Panc1 (cell line): ENCODE measurements at regions not wholly inside any gene's neighbourhood (a gene's known extent, or its start where the extent isn't known, plus 50 kb on each side); places are given as distances from the start of the nearest gene placed in this dataset.

Experiments
- ATAC-seq: fragments of 200-7000 bp; cut with Tn5 transposase; 2 replicates; pipeline ENCODE4 v1.9.1; 2020; ENCODE audit warnings: mild to moderate bottlenecking, moderate library complexity
- BruUV-seq: library from RNA; stranded (reverse); fragments of 400-500 nt; replicated peaks from 2 replicates; lab custom pipeline; 2021; lab: Mats Ljungman, UMichigan
- CTCF ChIA-PET: fragments of 300-600 bp; sonication (Branson Sonifier 250); formaldehyde crosslinking; loops from one replicate; lab custom pipeline; 2022; ENCODE audit warnings: antibody characterized with exemption; lab: Charles Lee
- POLR2A ChIA-PET: fragments of 300-600 bp; sonication (Branson Sonifier 250); formaldehyde crosslinking; loops from one replicate; lab custom pipeline; 2022; ENCODE audit warnings: antibody characterized with exemption; lab: Charles Lee
- DNase-seq: peaks from one replicate; pipeline ENCODE4 v3.0.0-alpha.2; 2010; ENCODE audit warnings: low read depth, low spot score
- H3K27ac ChIP-seq: 2 replicates; pipeline ENCODE4 v1.5.1; 2011; ENCODE audit warnings: mild to moderate bottlenecking, low read length, inconsistent platforms
- H3K27me3 ChIP-seq: fragments of 200-500 bp; sonication (Bioruptor generic); 2 replicates; pipeline ENCODE4 v1.6.0; 2014; ENCODE audit warnings: low read length, inconsistent platforms; ENCODE audit not compliant: control insufficient read depth, insufficient read depth
- H3K36me3 ChIP-seq: fragments of 200-500 bp; sonication (Bioruptor generic); 2 replicates; pipeline ENCODE4 v1.5.1; 2014; ENCODE audit warnings: inconsistent platforms, mild to moderate bottlenecking, low read length, moderate library complexity; ENCODE audit not compliant: control insufficient read depth, insufficient read depth
- H3K4me1 ChIP-seq: 2 replicates; pipeline ENCODE4 v1.5.1; 2011; ENCODE audit warnings: inconsistent platforms, mild to moderate bottlenecking, low read length, moderate library complexity; ENCODE audit not compliant: control insufficient read depth, insufficient read depth
- H3K4me3 ChIP-seq, 2 experiments: 2 replicates each; pipeline ENCODE4 v1.5.1; 2011 to 2012; ENCODE audit warnings: low read depth in 2 of 2, low read length in 2 of 2, mild to moderate bottlenecking in 2 of 2, inconsistent platforms in 1 of 2, moderate library complexity in 1 of 2
- H3K9me3 ChIP-seq: fragments of 200-500 bp; sonication (Bioruptor generic); 2 replicates; pipeline ENCODE4 v1.5.1; 2014; ENCODE audit warnings: low read depth, mild to moderate bottlenecking, inconsistent platforms, low read length, moderate library complexity; ENCODE audit not compliant: control insufficient read depth, insufficient read depth
- CTCF ChIP-seq: fragments of 450-650 bp; IDR thresholded peaks from 2 replicates; pipeline ENCODE4 v1.5.1; 2017; ENCODE audit warnings: mild to moderate bottlenecking
- POLR2AphosphoS5 ChIP-seq: IDR thresholded peaks from 2 replicates; pipeline ENCODE4 v1.6.1; 2012; ENCODE audit warnings: mild to moderate bottlenecking, low read depth, low read length, moderate library complexity
- REST ChIP-seq, 2 experiments: IDR thresholded peaks; 2 replicates each; pipeline ENCODE4 v1.6.1; 2011 to 2012; ENCODE audit warnings: low read depth in 2 of 2, control low read depth in 1 of 2, low read length in 1 of 2, mild to moderate bottlenecking in 1 of 2, moderate library complexity in 1 of 2; ENCODE audit not compliant: insufficient read depth in 1 of 2
- SIN3A ChIP-seq: IDR thresholded peaks from 2 replicates; pipeline ENCODE4 v1.6.1; 2012; ENCODE audit warnings: low read depth, mild to moderate bottlenecking, low read length, moderate library complexity, borderline replicate concordance; ENCODE audit not compliant: insufficient read depth
- TCF7L2 ChIP-seq: IDR thresholded peaks from 2 replicates; pipeline ENCODE4 v1.6.1; 2011; ENCODE audit warnings: mild to moderate bottlenecking, low read depth, low read length, inconsistent platforms
- in situ Hi-C: cut with HindIII; loops from 2 replicates; pipeline ENCODE4 v1.10.0; 2016; ENCODE audit warnings: low sequenced_read_pairs, low pct_unique_long_range_greater_than_20kb
- intact Hi-C: fragments of 100-400 bp; cut with micrococcal nuclease; formaldehyde crosslinking; loops from one replicate; pipeline ENCODE4 v1.10.0; 2022; ENCODE audit not compliant: unreplicated experiment

GRCh38 chrX:40849906-40850823, 114.8 kb upstream of the MED14 start:
- H3K27me3 ChIP-seq = no peaks in the 10 kb centered on the region
- H3K4me3 ChIP-seq = no peak overlapping the region
- BruUV-seq = no TSS peak
- no peaks in the 10 kb centered on the region for H3K4me1 ChIP-seq
- no peak for TF ChIP-seq CTCF
- no peak for TF ChIP-seq TCF7L2
- no peak for TF ChIP-seq SIN3A
- no peak for TF ChIP-seq REST (IDR thresholded peaks at IDR 0.05; ENCODE audit: insufficient read depth in 1 of 2, low read depth in 2 of 2, low read length in 1 of 2)
- no peak for TF ChIP-seq POLR2AphosphoS5
- in situ Hi-C loops (no loop called here), intact Hi-C loops (no loop called here)
- no peak for ATAC-seq
- ChIA-PET CTCF (no interaction called here), POLR2A (no interaction called here)
- no peaks in the 10 kb centered on the region for H3K36me3 ChIP-seq
- H3K27ac ChIP-seq = no peak overlapping the region
- H3K9me3 ChIP-seq = no peaks in the 10 kb centered on the region
- DNase-seq = no peak

GRCh38 chrX:40852586-40852985, 117.2 kb upstream of the MED14 start:
- in situ Hi-C loops = no loop called here
- intact Hi-C loops = no loop called here
- no TSS peak for BruUV-seq
- POLR2A ChIA-PET = no interaction called here
- Histone ChIP-seq H3K36me3 (no peaks in the 10 kb centered on the region), H3K4me3 (no peak overlapping the region), H3K27me3 (no peaks in the 10 kb centered on the region), H3K27ac (no peak overlapping the region), H3K4me1 (no peaks in the 10 kb centered on the region), H3K9me3 (no peaks in the 10 kb centered on the region)
- no peak for TF ChIP-seq POLR2AphosphoS5
- no peak for TF ChIP-seq CTCF
- no peak for TF ChIP-seq SIN3A
- TF ChIP-seq REST (IDR thresholded peaks at IDR 0.05; ENCODE audit: insufficient read depth in 1 of 2, low read depth in 2 of 2, low read length in 1 of 2) = no peak
- no peak for TF ChIP-seq TCF7L2
- ATAC-seq (no peak), DNase-seq (no peak)
- CTCF ChIA-PET = no interaction called here
